GM21447 (cell line): ENCODE measurements at regions not wholly inside any gene's neighbourhood (a gene's known extent, or its start where the extent isn't known, plus 50 kb on each side); places are given as distances from the start of the nearest gene placed in this dataset.

Experiments
- ATAC-seq: cut with Tn5 transposase; IDR thresholded peaks from one replicate; pipeline ENCODE4 v1.9.1; 2021; ENCODE audit not compliant: unreplicated experiment

- ATAC-seq, result peak; percentile 82
These were observed 53.7 kb upstream of the KDM4C start for GRCh38 chr9:6703898-6704639.

- ATAC-seq, result no peak
These were observed 55.1 kb upstream of the KDM4C start for GRCh38 chr9:6702707-6703106.

GRCh38 chr9:6696178-6696577, 50.6 kb upstream of the GLDC start:
- ATAC-seq, result no peak

- no peak for ATAC-seq
These were observed 49.7 kb upstream of the GLDC start for GRCh38 chr9:6695121-6695814.
